Lung (tissue), 11 donors: ENCODE measurements at regions not wholly inside any gene's neighbourhood (a gene's known extent, or its start where the extent isn't known, plus 50 kb on each side); places are given as distances from the start of the nearest gene placed in this dataset.

Source experiments
- ATAC-seq: fragments of 200-7000 bp; cut with Tn5 transposase; one replicate; pipeline ENCODE4 v1.9.1; 2020; ENCODE audit warnings: moderate number of reproducible peaks; ENCODE audit not compliant: insufficient read depth, low FRiP score
- DNase-seq, 3 donors: peaks; one replicate each; pipeline ENCODE4 v3.0.0-alpha.2; 2013 to 2017
- H3K27ac ChIP-seq, 2 donors: one replicate each; pipeline ENCODE4 v1.5.1; 2013; ENCODE audit warnings: mild to moderate bottlenecking in 2 of 2, moderate library complexity in 2 of 2, control low read depth in 1 of 2, inconsistent platforms in 1 of 2, low read depth in 1 of 2, low read length in 1 of 2
- H3K27me3 ChIP-seq, 3 donors: one replicate each; pipeline ENCODE4 v1.5.1; 2013; ENCODE audit warnings: low read length in 2 of 3; ENCODE audit not compliant: control insufficient read depth in 3 of 3, insufficient read depth in 3 of 3
- H3K36me3 ChIP-seq, 4 donors: one replicate each; pipeline ENCODE4 v1.5.1; 2013; ENCODE audit warnings: low read length in 4 of 4, mild to moderate bottlenecking in 1 of 4, moderate library complexity in 1 of 4; ENCODE audit not compliant: control insufficient read depth in 4 of 4, insufficient read depth in 4 of 4
- H3K4me1 ChIP-seq, 5 donors: one replicate each; pipeline ENCODE4 v1.5.1; 2013; ENCODE audit warnings: low read length in 5 of 5, mild to moderate bottlenecking in 2 of 5, moderate library complexity in 1 of 5; ENCODE audit not compliant: control insufficient read depth in 5 of 5, insufficient read depth in 5 of 5
- H3K4me3 ChIP-seq: one replicate; pipeline ENCODE4 v1.5.1; 2013; ENCODE audit warnings: mild to moderate bottlenecking, control low read depth, moderate library complexity
- H3K9ac ChIP-seq, 2 donors: one replicate each; pipeline ENCODE4 v1.5.1; 2013; ENCODE audit warnings: low read length in 2 of 2, control low read depth in 1 of 2; ENCODE audit not compliant: insufficient read depth in 1 of 2
- H3K9me3 ChIP-seq, 4 donors: one replicate each; pipeline ENCODE4 v1.5.1; 2013; ENCODE audit warnings: low read length in 3 of 4, mild to moderate bottlenecking in 1 of 4, moderate library complexity in 1 of 4; ENCODE audit not compliant: control insufficient read depth in 4 of 4, insufficient read depth in 3 of 4
- WGBS, 2 donors: extraction: QIAGEN DNeasy Blood & Tissue Kit; methylation state at CpG; one replicate each; pipeline ENCODE4 v1.1.7; 2013; 5-methylcytosine and 5-hydroxymethylcytosine counted together
- TF ChIP-seq, protein P1 (sequence below): IDR thresholded peaks from 2 replicates; pipeline ENCODE4 v1.5.1; 2012; ENCODE audit warnings: mild to moderate bottlenecking; ENCODE audit errors: control extremely low read depth, extremely low read depth
- donor health status: control.
- donor health status: control.
- donor health status: Bipolar disorder and iron deficiency.
- donor health status: healthy.
- donor health status: DM: yes; HTN: yes; CAD: no.

DNA sequence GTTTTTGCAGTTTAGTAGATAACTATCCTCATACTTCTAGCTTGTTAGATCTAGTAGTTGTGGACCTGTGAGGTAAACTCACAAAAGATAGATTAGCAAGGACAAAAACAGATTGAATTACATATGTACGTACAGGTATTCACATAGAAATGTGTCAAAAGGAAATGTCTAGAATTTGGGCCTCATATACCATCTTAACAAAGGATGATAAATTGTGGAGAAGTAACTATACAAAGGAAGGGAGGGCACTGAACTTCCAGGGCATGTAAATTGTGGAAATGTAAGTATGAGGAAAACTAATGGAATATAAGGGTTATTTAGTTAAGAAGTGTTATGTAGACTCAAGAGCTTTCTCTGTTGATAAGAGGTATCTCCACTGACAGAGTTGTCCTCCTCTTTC, 477.3 kb downstream of the KCNJ2 start:
- 96 to 100% methylated on average over 1 of the region's 1 CpG for WGBS, 2 donors
- TF ChIP-seq, protein P1, sequence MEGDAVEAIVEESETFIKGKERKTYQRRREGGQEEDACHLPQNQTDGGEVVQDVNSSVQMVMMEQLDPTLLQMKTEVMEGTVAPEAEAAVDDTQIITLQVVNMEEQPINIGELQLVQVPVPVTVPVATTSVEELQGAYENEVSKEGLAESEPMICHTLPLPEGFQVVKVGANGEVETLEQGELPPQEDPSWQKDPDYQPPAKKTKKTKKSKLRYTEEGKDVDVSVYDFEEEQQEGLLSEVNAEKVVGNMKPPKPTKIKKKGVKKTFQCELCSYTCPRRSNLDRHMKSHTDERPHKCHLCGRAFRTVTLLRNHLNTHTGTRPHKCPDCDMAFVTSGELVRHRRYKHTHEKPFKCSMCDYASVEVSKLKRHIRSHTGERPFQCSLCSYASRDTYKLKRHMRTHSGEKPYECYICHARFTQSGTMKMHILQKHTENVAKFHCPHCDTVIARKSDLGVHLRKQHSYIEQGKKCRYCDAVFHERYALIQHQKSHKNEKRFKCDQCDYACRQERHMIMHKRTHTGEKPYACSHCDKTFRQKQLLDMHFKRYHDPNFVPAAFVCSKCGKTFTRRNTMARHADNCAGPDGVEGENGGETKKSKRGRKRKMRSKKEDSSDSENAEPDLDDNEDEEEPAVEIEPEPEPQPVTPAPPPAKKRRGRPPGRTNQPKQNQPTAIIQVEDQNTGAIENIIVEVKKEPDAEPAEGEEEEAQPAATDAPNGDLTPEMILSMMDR = no peak
- DNase-seq (no peak), ATAC-seq (no peak)
- Histone ChIP-seq H3K9ac (no peak overlapping the region), H3K36me3 (no peaks in the 10 kb centered on the region), H3K9me3 (no peaks in the 10 kb centered on the region), H3K4me3 (no peak overlapping the region), H3K27me3 (no peaks in the 10 kb centered on the region), H3K27ac (no peak overlapping the region), H3K4me1 (no peaks in the 10 kb centered on the region)

DNA sequence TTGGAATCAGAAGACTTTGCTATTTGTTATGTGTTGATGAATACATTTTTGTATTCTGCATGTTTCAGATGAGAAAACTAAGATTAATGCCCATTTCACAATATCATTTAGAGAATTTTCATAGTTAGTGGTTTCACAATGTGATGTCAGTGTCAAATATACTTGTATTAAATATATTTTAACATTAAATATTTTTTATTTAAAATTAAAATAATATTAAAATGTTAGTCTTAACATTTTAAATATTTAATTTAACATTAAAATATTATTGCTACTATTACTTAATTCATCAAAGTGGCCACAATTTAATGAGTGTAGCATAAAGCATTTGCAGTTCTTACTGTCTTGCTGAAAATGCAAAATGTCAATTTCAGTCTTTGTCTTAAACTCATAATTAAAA, 478.8 kb downstream of the KCNJ2 start:
- Histone ChIP-seq H3K4me3 (no peak overlapping the region), H3K9ac (no peak overlapping the region), H3K27ac (no peak overlapping the region), H3K4me1 (no peaks in the 10 kb centered on the region), H3K36me3 (no peaks in the 10 kb centered on the region), H3K27me3 (no peaks in the 10 kb centered on the region), H3K9me3 (no peaks in the 10 kb centered on the region)
- ATAC-seq (no peak), DNase-seq (no peak)
- TF ChIP-seq, protein P1 = no peak

DNA sequence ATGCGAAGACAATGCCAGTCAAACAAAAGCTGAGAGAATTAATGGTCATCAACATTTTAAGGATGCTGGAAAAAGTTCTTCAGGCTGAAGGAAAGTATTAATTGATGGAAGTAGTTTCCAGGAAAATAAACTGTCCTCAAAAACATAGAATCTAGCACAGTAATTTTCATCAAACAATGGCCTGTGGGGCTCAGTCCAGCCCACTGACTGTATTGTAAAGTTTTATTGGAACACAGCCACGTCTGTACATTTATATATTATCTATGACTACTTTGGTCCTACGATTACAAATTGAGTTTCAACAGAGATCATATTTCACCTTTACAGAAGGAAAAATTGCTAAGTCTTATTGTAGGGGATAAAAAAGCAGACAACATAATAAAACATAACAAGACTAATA, 484.5 kb downstream of the KCNJ2 start:
- no peak for DNase-seq
- Histone ChIP-seq H3K36me3 (no peaks in the 10 kb centered on the region), H3K4me1 (no peaks in the 10 kb centered on the region), H3K9me3 (no peaks in the 10 kb centered on the region), H3K9ac (no peak overlapping the region), H3K27me3 (no peaks in the 10 kb centered on the region), H3K27ac (no peak overlapping the region), H3K4me3 (no peak overlapping the region)
- WGBS, 2 donors = 76 to 82% methylated on average over 3 of the region's 3 CpGs
- TF ChIP-seq, protein P1 = no peak
- no peak for ATAC-seq

DNA sequence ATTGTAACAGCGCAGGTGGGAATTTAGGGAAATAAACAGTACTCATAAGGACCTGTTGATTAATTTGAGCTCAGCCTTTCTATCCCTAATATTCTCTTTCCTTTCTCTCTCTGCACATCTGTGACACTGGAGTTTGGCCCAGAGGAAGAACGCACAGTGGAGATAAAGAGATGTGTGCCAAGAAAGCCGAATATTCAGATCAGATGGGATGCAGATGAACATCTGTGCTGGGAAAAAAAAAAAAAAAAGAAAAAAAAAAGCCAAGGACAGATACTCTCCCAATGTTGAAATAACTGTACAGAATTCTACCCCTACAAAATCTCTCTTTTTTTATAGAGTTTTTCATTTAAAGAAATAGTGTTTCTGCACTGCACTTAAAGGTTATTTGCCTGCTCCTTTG, 485.4 kb downstream of the KCNJ2 start:
- Histone ChIP-seq H3K36me3 (no peaks in the 10 kb centered on the region), H3K4me1 (no peaks in the 10 kb centered on the region), H3K27ac (no peak overlapping the region), H3K27me3 (no peaks in the 10 kb centered on the region), H3K4me3 (no peak overlapping the region), H3K9me3 (no peaks in the 10 kb centered on the region), H3K9ac (no peak overlapping the region)
- 67 to 85% methylated on average over 3 of the region's 3 CpGs for WGBS, 2 donors
- TF ChIP-seq, protein P1 = no peak
- DNase-seq (peak in 2 of 3 donors; percentile 35 to 43), ATAC-seq (no peak)
